ENCODE measurements at regions not wholly inside any gene's neighbourhood (a gene's known extent, or its start where the extent isn't known, plus 50 kb on each side); places are given as distances from the start of the nearest gene placed in this dataset.

- TF ChIP-seq POLR2AphosphoS5 (IDR thresholded peaks at IDR 0.05; ENCODE audit: low read depth, low read length) (no peak), ZNF274 (IDR thresholded peaks at IDR 0.05; ENCODE audit: low read depth, low read length) (no peak), YY1 (IDR thresholded peaks at IDR 0.05; ENCODE audit: extremely low read depth, insufficient replicate concordance, low read depth, low read length) (no peak), SRF (IDR thresholded peaks at IDR 0.05; ENCODE audit: low read depth) (no peak), EZH2phosphoT487 (IDR thresholded peaks at IDR 0.05; ENCODE audit: borderline replicate concordance) (no peak), ATF3 (IDR thresholded peaks at IDR 0.05) (no peak), SP1 (IDR thresholded peaks at IDR 0.05; ENCODE audit: low read depth) (no peak), TCF7L2 (IDR thresholded peaks at IDR 0.05; ENCODE audit: borderline replicate concordance, extremely low read depth, insufficient read depth, insufficient read length) (no peak), MAX (IDR thresholded peaks at IDR 0.05) (no peak), CEBPB (IDR thresholded peaks at IDR 0.05; ENCODE audit: low read depth) (no peak), EGR1 (IDR thresholded peaks at IDR 0.05; ENCODE audit: low read depth) (no peak), EZH2 (IDR thresholded peaks at IDR 0.05) (no peak), FOSL1 (IDR thresholded peaks at IDR 0.05; ENCODE audit: low read depth) (no peak)
Observed at GRCh38 chr12:46516238-46516932, 143.8 kb upstream of the SLC38A2 start (continued).

GRCh38 chr12:46515829-46516228 is 143.3 kb upstream of the SLC38A2 start:
- ChIA-PET RAD21 (ENCODE audit: low non-redundant PET in 1 of 2, low total read pairs in 2 of 2, uncharacterized antibody in 2 of 2, unreplicated experiment in 2 of 2) (no interaction called here), CTCF (no interaction called here), POLR2A (no interaction called here)
- H3K27ac ChIP-seq (ENCODE audit: low read depth, low read length), result no peak overlapping the region
- no peaks in the 10 kb centered on the region for H3K9me2 ChIP-seq (ENCODE audit: insufficient read depth)
- H3K4me2 ChIP-seq (ENCODE audit: low read length), result no peak overlapping the region
- intact Hi-C loops (cut with micrococcal nuclease), result loop anchor here (5.0 kb wide), 1 partner anchor 1396 kb away; no protein-coding TSS in a partner anchor
- H2AFZ ChIP-seq (ENCODE audit: low read depth, low read length, poor library complexity, severe bottlenecking), result no peak overlapping the region
- no peaks in the 10 kb centered on the region for H4K20me1 ChIP-seq (ENCODE audit: insufficient read depth)
- peaks cover 0 to 17% of the 10 kb centered on the region in 2 experiments; a peak in 2 of 4 replicates for H3K4me1 ChIP-seq (ENCODE audit: control insufficient read depth in 1 of 2, insufficient read depth in 2 of 2, low read length in 2 of 2)
- no peak for ATAC-seq
- TF ChIP-seq YY1 (IDR thresholded peaks at IDR 0.05; ENCODE audit: extremely low read depth, insufficient replicate concordance, low read depth, low read length), result no peak
- no peak for TF ChIP-seq CBX3 (IDR thresholded peaks at IDR 0.05; ENCODE audit: low read depth)
- TF ChIP-seq CTCF (IDR thresholded peaks at IDR 0.05 in 2 of 3, conservative IDR thresholded peaks at IDR 0.05 in 1 of 3; ENCODE audit: borderline replicate concordance in 1 of 3, insufficient read depth in 1 of 3, low read depth in 2 of 3, low read length in 2 of 3), result no peak
- TF ChIP-seq EZH2 (IDR thresholded peaks at IDR 0.05), result no peak
- no peak for TF ChIP-seq POLR2AphosphoS5 (IDR thresholded peaks at IDR 0.05; ENCODE audit: low read depth, low read length)
- TF ChIP-seq ELF1 (IDR thresholded peaks at IDR 0.05; ENCODE audit: borderline replicate concordance, low read depth), result no peak
- no peak for TF ChIP-seq EZH2phosphoT487 (IDR thresholded peaks at IDR 0.05; ENCODE audit: borderline replicate concordance)
- TF ChIP-seq POLR2A (IDR thresholded peaks at IDR 0.05; ENCODE audit: borderline replicate concordance, extremely low read depth, insufficient read depth, insufficient read length), result no peak
- no peak for TF ChIP-seq RAD21 (IDR thresholded peaks at IDR 0.05; ENCODE audit: low read depth)
- no peak for TF ChIP-seq TCF7L2 (IDR thresholded peaks at IDR 0.05; ENCODE audit: borderline replicate concordance, extremely low read depth, insufficient read depth, insufficient read length)
- no peak for TF ChIP-seq EGR1 (IDR thresholded peaks at IDR 0.05; ENCODE audit: low read depth)
- TF ChIP-seq ATF3 (IDR thresholded peaks at IDR 0.05), result no peak
- DNase-seq (ENCODE audit: low read depth, low spot score), result no peak
- H3K4me3 ChIP-seq (replicated peaks in 1 of 2; ENCODE audit: low read depth in 1 of 2, low read length in 2 of 2), result no peak overlapping the region
- no peaks in the 10 kb centered on the region; the same call in 1 of the 2 replicates for H3K79me2 ChIP-seq (ENCODE audit: insufficient read depth, low read length)
- no TSS peak for BruUV-seq (replicated peaks)
- H3K27me3 ChIP-seq (ENCODE audit: insufficient read depth, low read length), result no peaks in the 10 kb centered on the region
- H3K9ac ChIP-seq (ENCODE audit: low read length), result no peak overlapping the region
- 0 out of 4 replicates have a peak, but pooled peaks cover 0 to 3% of the 10 kb centered on the region in 2 experiments for H3K9me3 ChIP-seq (ENCODE audit: control insufficient read depth in 1 of 2, insufficient read depth in 1 of 2, low read depth in 1 of 2, low read length in 2 of 2)
- peaks cover 0 to 9% of the 10 kb centered on the region in 2 experiments; a peak in 1 of 4 replicates for H3K36me3 ChIP-seq (ENCODE audit: control insufficient read depth in 1 of 2, insufficient read depth in 2 of 2, low read length in 2 of 2)

Data from HCT116 (cell line).